H9 (cell line): ENCODE measurements at regions not wholly inside any gene's neighbourhood (a gene's known extent, or its start where the extent isn't known, plus 50 kb on each side); places are given as distances from the start of the nearest gene placed in this dataset.

Experiments
- DNase-seq: peaks from one replicate; pipeline ENCODE4 v3.0.0-alpha.2; 2017
- H2AFZ ChIP-seq: one replicate; pipeline ENCODE4 v1.6.1; 2013; ENCODE audit warnings: mild to moderate bottlenecking, low read length, control low read depth, moderate library complexity
- H2AK5ac ChIP-seq: 2 replicates; pipeline ENCODE4 v1.6.1; 2013; ENCODE audit warnings: low read length, control low read depth, mixed read lengths; ENCODE audit not compliant: insufficient read length
- H2BK120ac ChIP-seq: one replicate; pipeline ENCODE4 v1.6.1; 2013; ENCODE audit warnings: low read depth, mild to moderate bottlenecking, low read length, control low read depth, inconsistent platforms; ENCODE audit not compliant: poor library complexity, severe bottlenecking
- H2BK12ac ChIP-seq: 2 replicates; pipeline ENCODE4 v1.6.1; 2013; ENCODE audit warnings: low read length, control low read depth, mixed read lengths, low read depth; ENCODE audit not compliant: insufficient read length
- H2BK15ac ChIP-seq: 2 replicates; pipeline ENCODE4 v1.6.1; 2013; ENCODE audit warnings: low read depth, low read length, control low read depth
- H2BK20ac ChIP-seq: one replicate; pipeline ENCODE4 v1.6.1; 2013; ENCODE audit warnings: low read depth, mild to moderate bottlenecking, low read length, control low read depth, inconsistent platforms; ENCODE audit not compliant: poor library complexity, severe bottlenecking
- H2BK5ac ChIP-seq: 2 replicates; pipeline ENCODE4 v1.6.1; 2013; ENCODE audit warnings: low read length, control low read depth, mixed read lengths; ENCODE audit not compliant: insufficient read length
- H3K14ac ChIP-seq: 2 replicates; pipeline ENCODE4 v1.6.1; 2013; ENCODE audit warnings: low read length, control low read depth; ENCODE audit not compliant: insufficient read depth
- H3K18ac ChIP-seq: 2 replicates; pipeline ENCODE4 v1.6.1; 2013; ENCODE audit warnings: low read depth, mild to moderate bottlenecking, mixed read lengths, low read length, control low read depth; ENCODE audit not compliant: insufficient read length
- H3K23ac ChIP-seq: 2 replicates; pipeline ENCODE4 v1.6.1; 2013; ENCODE audit warnings: low read length, control low read depth, mixed read lengths, low read depth; ENCODE audit not compliant: insufficient read length
- H3K23me2 ChIP-seq: 2 replicates; pipeline ENCODE4 v1.6.1; 2013; ENCODE audit warnings: low read depth, mild to moderate bottlenecking, mixed read lengths, low read length, control low read depth; ENCODE audit not compliant: insufficient read length, poor library complexity, severe bottlenecking
- H3K27ac ChIP-seq: 2 replicates; pipeline ENCODE4 v1.5.1; 2013; ENCODE audit warnings: low read length, control low read depth, mixed read lengths, low read depth; ENCODE audit not compliant: insufficient read length
- H3K27me3 ChIP-seq: 2 replicates; pipeline ENCODE4 v1.6.1; 2013; ENCODE audit warnings: low read length, control low read depth, inconsistent platforms; ENCODE audit not compliant: insufficient read depth
- H3K4ac ChIP-seq: 2 replicates; pipeline ENCODE4 v1.6.1; 2013; ENCODE audit warnings: low read depth, mild to moderate bottlenecking, control low read depth, inconsistent platforms, low read length, moderate library complexity
- H3K4me1 ChIP-seq: 2 replicates; pipeline ENCODE4 v1.6.1; 2013; ENCODE audit warnings: low read length, control low read depth, inconsistent platforms; ENCODE audit not compliant: insufficient read depth
- H3K4me2 ChIP-seq: 2 replicates; pipeline ENCODE4 v1.6.1; 2013; ENCODE audit warnings: low read length, control low read depth, mixed read lengths; ENCODE audit not compliant: insufficient read length, insufficient read depth
- H3K56ac ChIP-seq: 2 replicates; pipeline ENCODE4 v1.6.1; 2013; ENCODE audit warnings: low read depth, mild to moderate bottlenecking, mixed read lengths, low read length, control low read depth; ENCODE audit not compliant: insufficient read length
- H3K79me1 ChIP-seq: 2 replicates; pipeline ENCODE4 v1.6.1; 2013; ENCODE audit warnings: low read depth, mild to moderate bottlenecking, moderate library complexity, low read length, control low read depth, inconsistent platforms; ENCODE audit not compliant: insufficient read depth, poor library complexity, severe bottlenecking
- H3K79me2 ChIP-seq: 2 replicates; pipeline ENCODE4 v1.6.1; 2013; ENCODE audit warnings: low read length, control low read depth, inconsistent platforms; ENCODE audit not compliant: insufficient read depth
- H3K9ac ChIP-seq: 2 replicates; pipeline ENCODE4 v1.6.1; 2013; ENCODE audit warnings: low read length, control low read depth, mixed read lengths; ENCODE audit not compliant: insufficient read length; ENCODE audit errors: extremely low read depth
- H3K9me3 ChIP-seq: one replicate; pipeline ENCODE4 v1.6.1; 2013; ENCODE audit warnings: low read depth, low read length, inconsistent platforms; ENCODE audit not compliant: control insufficient read depth
- H3T11ph ChIP-seq: one replicate; pipeline ENCODE4 v1.6.1; 2013; ENCODE audit warnings: mild to moderate bottlenecking, low read length, control low read depth, inconsistent platforms
- H4K20me1 ChIP-seq: one replicate; pipeline ENCODE4 v1.6.1; 2013; ENCODE audit not compliant: control insufficient read depth, insufficient read length, insufficient read depth
- H4K5ac ChIP-seq: 2 replicates; pipeline ENCODE4 v1.6.1; 2013; ENCODE audit warnings: low read depth, mild to moderate bottlenecking, mixed read lengths, low read length, control low read depth; ENCODE audit not compliant: insufficient read length
- H4K8ac ChIP-seq: replicated peaks from 2 replicates; pipeline ENCODE4 v1.6.1; 2013; ENCODE audit warnings: low read length, control low read depth, mixed read lengths, low read depth; ENCODE audit not compliant: insufficient read length
- H4K91ac ChIP-seq: 2 replicates; pipeline ENCODE4 v1.6.1; 2013; ENCODE audit warnings: low read depth, mild to moderate bottlenecking, moderate library complexity, mixed read lengths, low read length, control low read depth; ENCODE audit not compliant: insufficient read length
- H3K27ac Mint-ChIP-seq, 3 experiments: 2 replicates in 2 of 3; 3 replicates in 1 of 3; pipeline ENCODE4 v1.8.0; 2020 to 2021; ENCODE audit warnings: mixed read lengths in 3 of 3, mild to moderate bottlenecking in 1 of 3, moderate library complexity in 1 of 3
- H3K27me3 Mint-ChIP-seq: 2 replicates; pipeline ENCODE4 v1.8.0; 2021; ENCODE audit warnings: low read depth, mild to moderate bottlenecking, moderate library complexity, mixed read lengths
- H3K36me3 Mint-ChIP-seq, 3 experiments: 2 replicates in 2 of 3; 3 replicates in 1 of 3; pipeline ENCODE4 v1.8.0; 2020 to 2021; ENCODE audit warnings: low read depth in 3 of 3, mixed read lengths in 3 of 3; ENCODE audit not compliant: insufficient read depth in 1 of 3
- H3K4me1 Mint-ChIP-seq, 2 experiments: 2 replicates each; pipeline ENCODE4 v1.8.0; 2020; ENCODE audit warnings: mixed read lengths in 2 of 2
- H3K4me3 Mint-ChIP-seq, 2 experiments: 2 replicates in 1 of 2; 3 replicates in 1 of 2; pipeline ENCODE4 v1.8.0; 2020 to 2021; ENCODE audit warnings: mild to moderate bottlenecking in 2 of 2, mixed read lengths in 2 of 2, moderate library complexity in 1 of 2
- H3K9me3 Mint-ChIP-seq, 2 experiments: 2 replicates in 1 of 2; 3 replicates in 1 of 2; pipeline ENCODE4 v1.8.0; 2020; ENCODE audit warnings: mild to moderate bottlenecking in 2 of 2, mixed read lengths in 2 of 2, moderate library complexity in 1 of 2
- WGBS: extraction: QIAGEN DNeasy Blood & Tissue Kit; methylation state at CpG from one replicate; pipeline ENCODE4 v1.1.7; 2013; ENCODE audit warnings: missing lambda C conversion rate, low lambda C conversion rate, mixed read lengths; ENCODE audit not compliant: insufficient read length; ENCODE audit errors: extremely low coverage; 5-methylcytosine and 5-hydroxymethylcytosine counted together
- TF ChIP-seq, protein P1 (sequence below): fragments of 200-600 bp; sonication (generic); conservative IDR thresholded peaks from 3 replicates; pipeline ENCODE4 v1.8.0; 2021; ENCODE audit warnings: antibody characterized with exemption, mild to moderate bottlenecking

DNA sequence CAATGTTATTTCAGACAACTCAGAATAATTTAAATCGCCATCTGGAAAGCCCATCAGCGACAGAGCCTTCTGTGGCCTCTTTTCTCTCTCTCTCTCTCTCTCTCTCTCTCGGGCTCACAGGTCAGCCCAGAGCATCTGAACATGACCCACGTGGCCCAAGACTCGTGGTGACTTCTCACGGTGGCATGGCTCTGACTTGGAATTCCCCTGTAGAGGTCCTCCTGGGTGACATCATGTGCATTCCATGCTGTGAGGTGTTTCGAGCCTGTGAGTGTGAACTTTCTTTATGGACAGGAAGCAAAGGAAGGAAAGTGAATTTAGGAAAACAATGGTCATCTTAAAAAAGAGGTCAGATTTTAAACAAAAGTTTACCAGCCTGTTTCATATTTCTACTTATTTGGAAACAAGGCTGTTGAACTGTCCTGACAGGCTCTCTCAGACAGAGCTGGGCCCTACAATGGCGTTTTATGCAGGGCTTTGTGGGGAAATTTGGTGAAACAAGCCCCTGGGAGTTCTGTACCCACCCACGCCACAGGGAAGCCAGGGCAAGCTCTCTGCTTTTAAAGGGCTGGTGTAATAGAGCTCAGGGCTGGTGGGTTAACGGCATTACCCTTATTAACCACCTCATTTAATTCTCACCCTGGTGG lies 359.7 kb upstream of the ZNF32 start:
- Histone ChIP-seq H3K23me2 (no peaks in the 10 kb centered on the region), H2AK5ac (no peak overlapping the region), H3K79me1 (no peaks in the 10 kb centered on the region), H3K4me2 (no peak overlapping the region), H4K91ac (no peak overlapping the region), H2BK20ac (no peak overlapping the region), H3K27me3 (no peaks in the 10 kb centered on the region), H2BK15ac (no peak overlapping the region), H4K8ac (no peak overlapping the region), H3K27ac (no peak overlapping the region), H3K4ac (no peak overlapping the region), H3K18ac (no peak overlapping the region), H3K14ac (no peak overlapping the region), H3K9me3 (no peaks in the 10 kb centered on the region), H3T11ph (no peak overlapping the region), H3K56ac (no peak overlapping the region), H3K79me2 (no peaks in the 10 kb centered on the region), H4K20me1 (no peaks in the 10 kb centered on the region), H2BK120ac (no peak overlapping the region), H2BK5ac (no peak overlapping the region), H4K5ac (no peak overlapping the region), H2AFZ (no peak overlapping the region), H3K4me1 (no peaks in the 10 kb centered on the region), H3K23ac (no peak overlapping the region), H2BK12ac (no peak overlapping the region), H3K9ac (no peak overlapping the region)
- no peaks in the 10 kb centered on the region; a peak in 2 of 7 replicates for H3K36me3 Mint-ChIP-seq
- no peak overlapping the region for H3K4me3 Mint-ChIP-seq
- H3K4me1 Mint-ChIP-seq = peaks cover 0 to 4% of the 10 kb centered on the region in 2 experiments; a peak in 2 of 4 replicates
- no peak overlapping the region for H3K27ac Mint-ChIP-seq
- WGBS = no CpG with 5 or more reads among the region's 10 CpGs
- TF ChIP-seq, protein P1, sequence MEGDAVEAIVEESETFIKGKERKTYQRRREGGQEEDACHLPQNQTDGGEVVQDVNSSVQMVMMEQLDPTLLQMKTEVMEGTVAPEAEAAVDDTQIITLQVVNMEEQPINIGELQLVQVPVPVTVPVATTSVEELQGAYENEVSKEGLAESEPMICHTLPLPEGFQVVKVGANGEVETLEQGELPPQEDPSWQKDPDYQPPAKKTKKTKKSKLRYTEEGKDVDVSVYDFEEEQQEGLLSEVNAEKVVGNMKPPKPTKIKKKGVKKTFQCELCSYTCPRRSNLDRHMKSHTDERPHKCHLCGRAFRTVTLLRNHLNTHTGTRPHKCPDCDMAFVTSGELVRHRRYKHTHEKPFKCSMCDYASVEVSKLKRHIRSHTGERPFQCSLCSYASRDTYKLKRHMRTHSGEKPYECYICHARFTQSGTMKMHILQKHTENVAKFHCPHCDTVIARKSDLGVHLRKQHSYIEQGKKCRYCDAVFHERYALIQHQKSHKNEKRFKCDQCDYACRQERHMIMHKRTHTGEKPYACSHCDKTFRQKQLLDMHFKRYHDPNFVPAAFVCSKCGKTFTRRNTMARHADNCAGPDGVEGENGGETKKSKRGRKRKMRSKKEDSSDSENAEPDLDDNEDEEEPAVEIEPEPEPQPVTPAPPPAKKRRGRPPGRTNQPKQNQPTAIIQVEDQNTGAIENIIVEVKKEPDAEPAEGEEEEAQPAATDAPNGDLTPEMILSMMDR = no peak
- no peaks in the 10 kb centered on the region for H3K9me3 Mint-ChIP-seq
- no peak for DNase-seq
- H3K27me3 Mint-ChIP-seq = peaks cover 3% of the 10 kb centered on the region; the same call in 1 of the 2 replicates
